ENCODE measurements at regions not wholly inside any gene's neighbourhood (a gene's known extent, or its start where the extent isn't known, plus 50 kb on each side); places are given as distances from the start of the nearest gene placed in this dataset.

DNA sequence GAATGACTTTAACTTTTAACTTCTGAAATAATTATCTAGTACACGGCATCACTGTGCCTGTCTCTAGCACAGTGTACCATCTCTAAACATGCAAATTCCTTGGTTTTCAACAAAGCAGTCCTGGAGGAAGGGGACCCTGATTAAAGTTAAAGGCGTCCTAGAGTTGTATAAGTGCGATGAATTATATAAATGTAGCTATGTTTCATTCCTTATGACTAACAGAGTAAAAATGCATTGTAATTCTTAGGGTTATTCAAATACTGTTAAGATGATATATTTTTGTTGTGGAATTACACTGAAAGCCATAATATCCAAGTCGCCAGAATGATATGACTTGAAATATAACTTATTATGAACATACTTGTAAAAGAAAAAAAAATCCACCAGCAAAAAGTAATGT is 544.9 kb upstream of the LINC00305 start:
- TF ChIP-seq, protein P1, sequence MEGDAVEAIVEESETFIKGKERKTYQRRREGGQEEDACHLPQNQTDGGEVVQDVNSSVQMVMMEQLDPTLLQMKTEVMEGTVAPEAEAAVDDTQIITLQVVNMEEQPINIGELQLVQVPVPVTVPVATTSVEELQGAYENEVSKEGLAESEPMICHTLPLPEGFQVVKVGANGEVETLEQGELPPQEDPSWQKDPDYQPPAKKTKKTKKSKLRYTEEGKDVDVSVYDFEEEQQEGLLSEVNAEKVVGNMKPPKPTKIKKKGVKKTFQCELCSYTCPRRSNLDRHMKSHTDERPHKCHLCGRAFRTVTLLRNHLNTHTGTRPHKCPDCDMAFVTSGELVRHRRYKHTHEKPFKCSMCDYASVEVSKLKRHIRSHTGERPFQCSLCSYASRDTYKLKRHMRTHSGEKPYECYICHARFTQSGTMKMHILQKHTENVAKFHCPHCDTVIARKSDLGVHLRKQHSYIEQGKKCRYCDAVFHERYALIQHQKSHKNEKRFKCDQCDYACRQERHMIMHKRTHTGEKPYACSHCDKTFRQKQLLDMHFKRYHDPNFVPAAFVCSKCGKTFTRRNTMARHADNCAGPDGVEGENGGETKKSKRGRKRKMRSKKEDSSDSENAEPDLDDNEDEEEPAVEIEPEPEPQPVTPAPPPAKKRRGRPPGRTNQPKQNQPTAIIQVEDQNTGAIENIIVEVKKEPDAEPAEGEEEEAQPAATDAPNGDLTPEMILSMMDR (optimal IDR thresholded peaks at IDR 0.05 in 1 of 3, IDR thresholded peaks at IDR 0.05 in 1 of 3, conservative IDR thresholded peaks at IDR 0.05 in 1 of 3; ENCODE audit: extremely low read depth in 1 of 3, insufficient read depth in 2 of 3, low read length in 3 of 3) = no peak
- TF ChIP-seq EZH2 (IDR thresholded peaks at IDR 0.05; ENCODE audit: low read length) = no peak

All from keratinocyte (primary cell).